Glutamatergic neuron (in vitro differentiated cells): ENCODE measurements at regions not wholly inside any gene's neighbourhood (a gene's known extent, or its start where the extent isn't known, plus 50 kb on each side); places are given as distances from the start of the nearest gene placed in this dataset.

Experiments
- DNase-seq: peaks from one replicate; pipeline ENCODE4 v3.0.0; 2022
- H3K27ac Mint-ChIP-seq: one replicate; pipeline ENCODE4 v1.8.0; 2020; ENCODE audit warnings: mild to moderate bottlenecking, mixed read lengths, inconsistent platforms; ENCODE audit not compliant: unreplicated experiment
- H3K27me3 Mint-ChIP-seq: one replicate; pipeline ENCODE4 v1.8.0; 2020; ENCODE audit warnings: mild to moderate bottlenecking, moderate library complexity, mixed read lengths, inconsistent platforms; ENCODE audit not compliant: unreplicated experiment
- H3K36me3 Mint-ChIP-seq: one replicate; pipeline ENCODE4 v1.8.0; 2020; ENCODE audit warnings: mild to moderate bottlenecking, mixed read lengths, inconsistent platforms; ENCODE audit not compliant: unreplicated experiment
- H3K4me1 Mint-ChIP-seq: one replicate; pipeline ENCODE4 v1.8.0; 2020; ENCODE audit warnings: mild to moderate bottlenecking, low read depth, mixed read lengths, inconsistent platforms; ENCODE audit not compliant: unreplicated experiment
- H3K4me3 Mint-ChIP-seq: one replicate; pipeline ENCODE4 v1.8.0; 2020; ENCODE audit warnings: mild to moderate bottlenecking, mixed read lengths, inconsistent platforms; ENCODE audit not compliant: unreplicated experiment
- H3K9me3 Mint-ChIP-seq: one replicate; pipeline ENCODE4 v1.8.0; 2020; ENCODE audit warnings: mild to moderate bottlenecking, moderate library complexity, mixed read lengths, inconsistent platforms; ENCODE audit not compliant: unreplicated experiment
- TF ChIP-seq, protein P1 (sequence below): fragments of 200-600 bp; sonication (generic); IDR thresholded peaks from one replicate; pipeline ENCODE4 v1.5.0; 2021; ENCODE audit not compliant: partially characterized antibody, unreplicated experiment

DNA sequence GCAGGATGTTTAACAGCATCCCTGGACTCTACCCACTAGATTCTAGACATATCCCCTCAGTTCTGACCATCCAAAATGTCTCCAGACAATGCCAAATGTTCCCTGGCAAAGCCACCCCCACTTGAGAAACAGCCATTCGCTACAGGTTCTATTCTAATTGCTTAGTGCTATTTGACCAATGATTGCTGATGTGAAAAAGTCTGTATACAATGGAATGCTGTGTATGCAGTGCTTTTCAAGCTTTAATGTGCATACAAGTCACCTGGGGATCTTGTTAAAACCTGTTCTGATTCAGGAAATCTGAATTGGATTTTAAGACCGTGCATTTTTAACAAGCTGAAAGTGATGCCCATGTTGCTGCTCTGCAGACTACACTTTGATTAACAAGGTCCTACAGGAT, 331.8 kb upstream of the KLF12 start:
- TF ChIP-seq, protein P1, sequence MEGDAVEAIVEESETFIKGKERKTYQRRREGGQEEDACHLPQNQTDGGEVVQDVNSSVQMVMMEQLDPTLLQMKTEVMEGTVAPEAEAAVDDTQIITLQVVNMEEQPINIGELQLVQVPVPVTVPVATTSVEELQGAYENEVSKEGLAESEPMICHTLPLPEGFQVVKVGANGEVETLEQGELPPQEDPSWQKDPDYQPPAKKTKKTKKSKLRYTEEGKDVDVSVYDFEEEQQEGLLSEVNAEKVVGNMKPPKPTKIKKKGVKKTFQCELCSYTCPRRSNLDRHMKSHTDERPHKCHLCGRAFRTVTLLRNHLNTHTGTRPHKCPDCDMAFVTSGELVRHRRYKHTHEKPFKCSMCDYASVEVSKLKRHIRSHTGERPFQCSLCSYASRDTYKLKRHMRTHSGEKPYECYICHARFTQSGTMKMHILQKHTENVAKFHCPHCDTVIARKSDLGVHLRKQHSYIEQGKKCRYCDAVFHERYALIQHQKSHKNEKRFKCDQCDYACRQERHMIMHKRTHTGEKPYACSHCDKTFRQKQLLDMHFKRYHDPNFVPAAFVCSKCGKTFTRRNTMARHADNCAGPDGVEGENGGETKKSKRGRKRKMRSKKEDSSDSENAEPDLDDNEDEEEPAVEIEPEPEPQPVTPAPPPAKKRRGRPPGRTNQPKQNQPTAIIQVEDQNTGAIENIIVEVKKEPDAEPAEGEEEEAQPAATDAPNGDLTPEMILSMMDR: no peak
- H3K27me3 Mint-ChIP-seq: peaks cover 2% of the 10 kb centered on the region
- no peak overlapping the region for H3K4me3 Mint-ChIP-seq
- peaks cover 4% of the 10 kb centered on the region for H3K9me3 Mint-ChIP-seq
- no peak for DNase-seq
- peaks cover 18% of the 10 kb centered on the region for H3K4me1 Mint-ChIP-seq
- H3K36me3 Mint-ChIP-seq: no peaks in the 10 kb centered on the region
- peak overlapping the region; percentile 65 for H3K27ac Mint-ChIP-seq

DNA sequence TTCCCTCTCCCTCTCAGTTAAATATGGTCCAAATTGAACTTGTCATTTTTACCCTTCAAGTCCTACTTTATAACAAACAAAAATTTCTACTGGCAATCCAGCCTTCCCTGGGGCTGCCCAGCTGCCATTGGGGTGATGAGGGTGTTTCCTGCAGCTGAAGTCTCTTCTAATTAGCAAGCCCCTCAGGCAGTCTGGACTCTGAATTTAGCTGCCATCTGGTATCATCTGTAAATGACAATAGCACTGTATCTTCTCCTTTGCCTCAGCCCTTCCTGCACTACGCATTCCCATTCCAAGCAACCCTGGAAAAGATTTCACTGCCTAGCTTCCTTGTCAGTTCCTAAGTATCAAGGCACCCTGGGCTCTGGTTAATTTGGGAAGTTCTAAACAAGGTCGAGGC, 331.1 kb upstream of the KLF12 start:
- H3K27ac Mint-ChIP-seq: peak overlapping the region; percentile 79
- TF ChIP-seq, protein P1: no peak
- peaks cover 18% of the 10 kb centered on the region for H3K4me1 Mint-ChIP-seq
- peaks cover 4% of the 10 kb centered on the region for H3K9me3 Mint-ChIP-seq
- H3K36me3 Mint-ChIP-seq: no peaks in the 10 kb centered on the region
- H3K4me3 Mint-ChIP-seq: peak overlapping the region; percentile 72
- H3K27me3 Mint-ChIP-seq: peaks cover 2% of the 10 kb centered on the region
- DNase-seq: peak; percentile 22

DNA sequence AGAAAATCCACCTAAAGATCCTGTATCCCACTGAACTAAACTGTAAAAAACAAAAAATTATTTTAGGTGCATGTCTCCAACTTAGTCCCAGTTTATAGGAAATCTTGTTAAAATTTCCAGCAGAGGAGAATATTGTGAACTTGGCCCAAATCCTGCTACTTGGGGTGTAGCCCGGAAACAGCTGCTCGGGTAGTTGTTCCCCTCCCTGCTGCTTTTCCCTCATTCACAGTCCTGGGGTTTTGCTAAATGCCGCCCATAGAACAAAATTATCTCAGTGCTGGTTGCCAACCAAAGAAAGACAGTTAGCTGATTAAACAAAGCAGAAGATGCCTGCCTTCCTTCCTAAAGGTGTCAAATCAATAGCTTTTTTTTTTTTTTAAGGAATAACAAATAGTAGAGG, 330.5 kb upstream of the KLF12 start:
- no peak for DNase-seq
- no peaks in the 10 kb centered on the region for H3K36me3 Mint-ChIP-seq
- peaks cover 18% of the 10 kb centered on the region for H3K4me1 Mint-ChIP-seq
- peak overlapping the region; percentile 79 for H3K27ac Mint-ChIP-seq
- TF ChIP-seq, protein P1: no peak
- no peak overlapping the region for H3K4me3 Mint-ChIP-seq
- H3K9me3 Mint-ChIP-seq: peaks cover 4% of the 10 kb centered on the region
- peaks cover 2% of the 10 kb centered on the region for H3K27me3 Mint-ChIP-seq

DNA sequence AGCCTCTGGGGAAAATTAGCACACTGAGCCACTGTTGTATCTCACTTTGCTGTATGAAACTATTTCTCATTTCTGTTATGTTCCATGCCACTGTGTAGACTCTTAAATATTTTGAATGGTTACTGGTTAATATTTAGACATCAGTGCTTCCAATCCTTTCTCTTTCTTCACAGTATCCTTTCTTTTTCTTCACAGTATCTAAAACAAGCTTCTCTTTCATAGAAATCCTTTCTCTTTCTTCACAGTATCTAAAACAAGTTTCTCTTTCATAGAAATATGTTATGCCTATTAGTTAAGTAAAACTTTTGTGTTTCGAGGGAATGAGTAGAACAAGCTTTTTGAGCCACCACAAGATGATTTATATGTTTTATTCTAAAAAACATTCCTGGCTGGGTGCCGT, 326.8 kb upstream of the KLF12 start:
- peaks cover 2% of the 10 kb centered on the region for H3K27me3 Mint-ChIP-seq
- H3K4me3 Mint-ChIP-seq: no peak overlapping the region

DNA sequence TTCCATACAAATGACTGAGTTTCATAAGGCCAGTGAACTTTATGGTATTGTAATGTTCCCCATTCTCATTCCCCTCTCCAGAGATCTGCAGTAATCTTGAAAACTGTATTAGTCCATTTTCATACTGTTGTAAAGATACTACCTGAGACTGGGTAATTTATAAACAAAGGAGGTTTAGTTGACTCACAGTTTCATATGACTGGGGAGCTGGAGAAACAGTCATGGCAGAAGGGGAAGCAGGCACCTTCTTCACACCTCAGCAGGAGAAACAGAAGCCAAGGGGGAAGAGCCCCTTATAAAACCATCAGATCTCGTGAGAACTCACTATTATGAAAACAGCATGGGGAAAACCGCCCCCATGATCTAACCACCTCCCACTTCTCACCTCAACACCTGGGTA, 318.7 kb upstream of the KLF12 start:
- Mint-ChIP-seq H3K36me3 (no peaks in the 10 kb centered on the region), H3K9me3 (no peaks in the 10 kb centered on the region), H3K27ac (no peak overlapping the region), H3K4me1 (peaks cover 6% of the 10 kb centered on the region), H3K4me3 (no peak overlapping the region), H3K27me3 (no peaks in the 10 kb centered on the region)
- TF ChIP-seq, protein P1: no peak
- no peak for DNase-seq

More for the DNA sequence above, 326.8 kb upstream of the KLF12 start:
- TF ChIP-seq, protein P1: no peak
- Mint-ChIP-seq H3K27ac (no peak overlapping the region), H3K9me3 (peaks cover 2% of the 10 kb centered on the region), H3K4me1 (peaks cover 16% of the 10 kb centered on the region), H3K36me3 (no peaks in the 10 kb centered on the region)
- DNase-seq: no peak
